Urothelium cell line (cell line): ENCODE measurements at regions not wholly inside any gene's neighbourhood (a gene's known extent, or its start where the extent isn't known, plus 50 kb on each side); places are given as distances from the start of the nearest gene placed in this dataset.
"Not testable (repeated sequence)": the region's sequence is repeated elsewhere in the genome, so short reads cannot be mapped to it uniquely, and the experiment has no call there.

ENCODE experiments used
- DNase-seq: peaks from one replicate; pipeline ENCODE4 v3.0.0; 2011; ENCODE audit warnings: low spot score, mixed read lengths
- FAIRE-seq: peaks from 2 replicates; lab custom pipeline; 2011; peaks lifted over from hg19 to GRCh38; lab: Jason Lieb, UNC

GRCh38 chr7:121503039-121503438 lies 106.9 kb upstream of the FAM3C start:
- no peak for DNase-seq
- FAIRE-seq: no peak

GRCh38 chr7:121501566-121501965 lies 105.5 kb upstream of the FAM3C start:
- no peak for FAIRE-seq

GRCh38 chr7:121500360-121501058 lies 104.4 kb upstream of the FAM3C start:
- FAIRE-seq (no peak), DNase-seq (no peak)

More at GRCh38 chr7:121501566-121501965, 105.5 kb upstream of the FAM3C start:
- no peak for DNase-seq

- FAIRE-seq (no peak), DNase-seq (no peak)
Observed at GRCh38 chr7:121499624-121500023, 103.5 kb upstream of the FAM3C start.

- DNase-seq: no peak
- FAIRE-seq: no peak
Observed at GRCh38 chr7:121498816-121499215, 102.7 kb upstream of the FAM3C start.

- FAIRE-seq: not testable (repeated sequence)
Observed at GRCh38 chr7:121497545-121497944, 101.4 kb upstream of the FAM3C start.

GRCh38 chr7:121494516-121494915 lies 98.4 kb upstream of the FAM3C start:
- FAIRE-seq (no peak), DNase-seq (no peak)

More at GRCh38 chr7:121497545-121497944, 101.4 kb upstream of the FAM3C start:
- DNase-seq: not testable (repeated sequence)

GRCh38 chr7:121493553-121493952 lies 97.4 kb upstream of the FAM3C start:
- no peak for DNase-seq
- no peak for FAIRE-seq

- FAIRE-seq (no peak), DNase-seq (no peak)
Observed at GRCh38 chr7:121490309-121490708, 94.2 kb upstream of the FAM3C start.

GRCh38 chr7:121489440-121489839 lies 93.3 kb upstream of the FAM3C start:
- no peak for DNase-seq
- FAIRE-seq: no peak

- DNase-seq (no peak), FAIRE-seq (no peak)
Observed at GRCh38 chr7:121488111-121488650, 92.1 kb upstream of the FAM3C start.

- FAIRE-seq: no peak
- no peak for DNase-seq
Observed at GRCh38 chr7:121486590-121486989, 90.5 kb upstream of the FAM3C start.

- FAIRE-seq: no peak
- no peak for DNase-seq
Observed at GRCh38 chr7:121485467-121486243, 89.5 kb upstream of the FAM3C start.

GRCh38 chr7:121484089-121484763 lies 88.1 kb upstream of the FAM3C start:
- FAIRE-seq: no peak

GRCh38 chr7:121480566-121481335 lies 84.6 kb upstream of the FAM3C start:
- no peak for DNase-seq
- no peak for FAIRE-seq

More at GRCh38 chr7:121484089-121484763, 88.1 kb upstream of the FAM3C start:
- DNase-seq: no peak

- no peak for DNase-seq
- FAIRE-seq: no peak
Observed at GRCh38 chr7:121480058-121480457, 84.0 kb upstream of the FAM3C start.

- no peak for DNase-seq
- FAIRE-seq: no peak
Observed at GRCh38 chr7:121479466-121479865, 83.4 kb upstream of the FAM3C start.

GRCh38 chr7:121475806-121476205 lies 79.7 kb upstream of the FAM3C start:
- FAIRE-seq (no peak), DNase-seq (no peak)

- DNase-seq (no peak), FAIRE-seq (no peak)
Observed at GRCh38 chr7:121474301-121474673, 78.2 kb upstream of the FAM3C start.

GRCh38 chr7:121473645-121474300 lies 77.7 kb upstream of the FAM3C start:
- FAIRE-seq: no peak
- no peak for DNase-seq
